ENCODE measurements at regions not wholly inside any gene's neighbourhood (a gene's known extent, or its start where the extent isn't known, plus 50 kb on each side); places are given as distances from the start of the nearest gene placed in this dataset.

GRCh38 chr12:107571492-107571891, 114.1 kb upstream of the PWP1 start:
- no peak for DNase-seq (ENCODE audit: low read depth in 4 of 6, low spot score in 6 of 6)
- H3K27me3 ChIP-seq (ENCODE audit: control insufficient read depth, insufficient read depth, low read length): no peaks in the 10 kb centered on the region
- H3K4me1 ChIP-seq (ENCODE audit: control insufficient read depth, insufficient read depth, low read length): no peaks in the 10 kb centered on the region
- no peaks in the 10 kb centered on the region for H3K36me3 ChIP-seq (ENCODE audit: control insufficient read depth, insufficient read depth, low read length)
- peaks cover 3% of the 10 kb centered on the region for H3K9me3 ChIP-seq (ENCODE audit: control insufficient read depth, insufficient read depth, low read length)
- WGBS (ENCODE audit: insufficient coverage): 90% methylated on average over 7 of the region's 7 CpGs
- no peak overlapping the region for H3K27ac ChIP-seq (ENCODE audit: low read depth, low read length)
- H3K4me3 ChIP-seq (ENCODE audit: low read depth, low read length): no peak overlapping the region

- peak in 1 of 6 donors; percentile 45 for DNase-seq (ENCODE audit: low read depth in 4 of 6, low spot score in 6 of 6)
- no peaks in the 10 kb centered on the region for H3K36me3 ChIP-seq (ENCODE audit: control insufficient read depth, insufficient read depth, low read length)
- peaks cover 3% of the 10 kb centered on the region for H3K4me1 ChIP-seq (ENCODE audit: control insufficient read depth, insufficient read depth, low read length)
- H3K4me3 ChIP-seq (ENCODE audit: low read depth, low read length): no peak overlapping the region
- peaks cover 2% of the 10 kb centered on the region for H3K9me3 ChIP-seq (ENCODE audit: control insufficient read depth, insufficient read depth, low read length)
- H3K27me3 ChIP-seq (ENCODE audit: control insufficient read depth, insufficient read depth, low read length): peaks cover 1% of the 10 kb centered on the region
- H3K27ac ChIP-seq (ENCODE audit: low read depth, low read length): no peak overlapping the region
- 58% methylated on average over 3 of the region's 4 CpGs for WGBS (ENCODE audit: insufficient coverage)
Measured at GRCh38 chr12:107574691-107575090, 110.9 kb upstream of the PWP1 start.

- WGBS (ENCODE audit: insufficient coverage): 12% methylated on average over 66 of the region's 66 CpGs
- H3K4me1 ChIP-seq (ENCODE audit: control insufficient read depth, insufficient read depth, low read length): peaks cover 32% of the 10 kb centered on the region
- H3K36me3 ChIP-seq (ENCODE audit: control insufficient read depth, insufficient read depth, low read length): no peaks in the 10 kb centered on the region
- peaks cover 33% of the 10 kb centered on the region for H3K27me3 ChIP-seq (ENCODE audit: control insufficient read depth, insufficient read depth, low read length)
- peak in 1 of 6 donors; percentile 64 for DNase-seq (ENCODE audit: low read depth in 4 of 6, low spot score in 6 of 6)
- H3K27ac ChIP-seq (ENCODE audit: low read depth, low read length): no peak overlapping the region
- H3K9me3 ChIP-seq (ENCODE audit: control insufficient read depth, insufficient read depth, low read length): no peaks in the 10 kb centered on the region
- no peak overlapping the region for H3K4me3 ChIP-seq (ENCODE audit: low read depth, low read length)
Measured at GRCh38 chr12:107580750-107581618, 104.6 kb upstream of the PWP1 start.

DNA sequence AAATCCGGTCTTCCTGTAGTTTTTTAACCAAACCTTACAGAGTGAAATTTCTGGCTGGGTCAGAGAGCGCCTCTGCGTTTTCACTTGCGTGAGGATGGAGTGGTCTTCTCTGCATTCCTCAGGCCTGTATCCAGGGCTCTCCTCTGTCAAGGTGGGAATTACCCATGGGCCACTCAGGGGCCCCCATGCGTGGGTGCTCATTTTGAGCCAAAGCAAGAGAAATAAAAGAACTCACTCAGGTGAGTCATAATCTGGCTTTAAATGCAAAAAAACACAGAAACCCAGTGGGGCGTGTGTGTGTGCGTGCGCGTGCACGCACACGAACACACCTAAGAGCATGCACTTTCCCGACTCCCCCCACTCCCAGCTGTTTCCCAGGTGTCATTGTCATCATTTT, 104.0 kb upstream of the PWP1 start:
- 85% methylated on average over 8 of the region's 12 CpGs for WGBS (ENCODE audit: insufficient coverage)
- Histone ChIP-seq H3K9me3 (ENCODE audit: control insufficient read depth, insufficient read depth, low read length) (no peaks in the 10 kb centered on the region), H3K36me3 (ENCODE audit: control insufficient read depth, insufficient read depth, low read length) (no peaks in the 10 kb centered on the region), H3K4me3 (ENCODE audit: low read depth, low read length) (no peak overlapping the region), H3K27ac (ENCODE audit: low read depth, low read length) (no peak overlapping the region), H3K4me1 (ENCODE audit: control insufficient read depth, insufficient read depth, low read length) (peaks cover 35% of the 10 kb centered on the region), H3K27me3 (ENCODE audit: control insufficient read depth, insufficient read depth, low read length) (peaks cover 33% of the 10 kb centered on the region)
- DNase-seq (ENCODE audit: low read depth in 4 of 6, low spot score in 6 of 6): no peak

DNA sequence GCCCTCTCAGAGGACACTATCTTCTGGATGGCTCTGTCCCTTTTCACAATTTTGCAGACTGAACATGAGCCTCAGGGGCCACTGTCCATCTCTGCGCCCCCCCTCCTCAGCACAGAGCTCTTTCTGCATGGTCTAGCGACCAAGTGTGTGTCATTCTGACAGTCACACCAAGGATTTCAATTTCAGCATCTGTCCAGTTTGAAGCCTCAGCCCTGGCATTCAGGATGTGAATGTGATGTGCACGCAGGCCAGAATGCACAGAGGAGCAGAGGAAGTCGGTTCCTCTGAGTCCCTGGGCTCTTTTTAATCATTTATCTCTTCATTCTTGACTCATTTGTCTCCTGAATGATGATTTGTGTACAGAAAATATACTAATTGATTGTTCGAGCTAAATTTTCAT, 102.0 kb upstream of the PWP1 start:
- Histone ChIP-seq H3K36me3 (ENCODE audit: control insufficient read depth, insufficient read depth, low read length) (no peaks in the 10 kb centered on the region), H3K4me1 (ENCODE audit: control insufficient read depth, insufficient read depth, low read length) (peaks cover 35% of the 10 kb centered on the region), H3K27me3 (ENCODE audit: control insufficient read depth, insufficient read depth, low read length) (peaks cover 33% of the 10 kb centered on the region), H3K4me3 (ENCODE audit: low read depth, low read length) (no peak overlapping the region), H3K9me3 (ENCODE audit: control insufficient read depth, insufficient read depth, low read length) (no peaks in the 10 kb centered on the region), H3K27ac (ENCODE audit: low read depth, low read length) (no peak overlapping the region)
- DNase-seq (ENCODE audit: low read depth in 4 of 6, low spot score in 6 of 6): no peak
- WGBS (ENCODE audit: insufficient coverage): 76% methylated on average over 2 of the region's 5 CpGs

DNA sequence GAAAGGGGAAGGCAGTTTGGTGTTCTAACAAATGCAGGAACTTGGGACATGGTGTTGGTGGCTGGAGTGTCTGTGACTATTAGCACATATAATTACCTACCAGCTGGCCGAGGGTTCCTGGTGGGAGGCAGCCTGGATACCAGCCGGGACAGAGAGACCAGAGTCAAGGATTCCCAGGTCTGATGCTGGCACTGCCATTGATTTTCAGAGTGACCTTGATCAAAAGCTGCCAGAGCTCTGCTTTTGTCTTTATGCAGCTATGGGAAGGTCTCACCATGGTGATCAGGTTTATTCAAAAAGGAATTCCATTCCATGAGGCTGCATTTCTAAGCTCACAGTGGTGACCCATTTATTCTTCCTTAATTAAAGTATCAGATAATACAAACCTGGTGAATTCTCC, 101.0 kb upstream of the PWP1 start:
- no peaks in the 10 kb centered on the region for H3K36me3 ChIP-seq (ENCODE audit: control insufficient read depth, insufficient read depth, low read length)
- peaks cover 33% of the 10 kb centered on the region for H3K27me3 ChIP-seq (ENCODE audit: control insufficient read depth, insufficient read depth, low read length)
- H3K4me3 ChIP-seq (ENCODE audit: low read depth, low read length): no peak overlapping the region
- no peaks in the 10 kb centered on the region for H3K9me3 ChIP-seq (ENCODE audit: control insufficient read depth, insufficient read depth, low read length)
- 30% methylated on average over 2 of the region's 2 CpGs for WGBS (ENCODE audit: insufficient coverage)
- peaks cover 32% of the 10 kb centered on the region for H3K4me1 ChIP-seq (ENCODE audit: control insufficient read depth, insufficient read depth, low read length)
- DNase-seq (ENCODE audit: low read depth in 4 of 6, low spot score in 6 of 6): peak in 3 of 6 donors; percentile 38 to 71 (median 63)
- no peak overlapping the region for H3K27ac ChIP-seq (ENCODE audit: low read depth, low read length)

DNA sequence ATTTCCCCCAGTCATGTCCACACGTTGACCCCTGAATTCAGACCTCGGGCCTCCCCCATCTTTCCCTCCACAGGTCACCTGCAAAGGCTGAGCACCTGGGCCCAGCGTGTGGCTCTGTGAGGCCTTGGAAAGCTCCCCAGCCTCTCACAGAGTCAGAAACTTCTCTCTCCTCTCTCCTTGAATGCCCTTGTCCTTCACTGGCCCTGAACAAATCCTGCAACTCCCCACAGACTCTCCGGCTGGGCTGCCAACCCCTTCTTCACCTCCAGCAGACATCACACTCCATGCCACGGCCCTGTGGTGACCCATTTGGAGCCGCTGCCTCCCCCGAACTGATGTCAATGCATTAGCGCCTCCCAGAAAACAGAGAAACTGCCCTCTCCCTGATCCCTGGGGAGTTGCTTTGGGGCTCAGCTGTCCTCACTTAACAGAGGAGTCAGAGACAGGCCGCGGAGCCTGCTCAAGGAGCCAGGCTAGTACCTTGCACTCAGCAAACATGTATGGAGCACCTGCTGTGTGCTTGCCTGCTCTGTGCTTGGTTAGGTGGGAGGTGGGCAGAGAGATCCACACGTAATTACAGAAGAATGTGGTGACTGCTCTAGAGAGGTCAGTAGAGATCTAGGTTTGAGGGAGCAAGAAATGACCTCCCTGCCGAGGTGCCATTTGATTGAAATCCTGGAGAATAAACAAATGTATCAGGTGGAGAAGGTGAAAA, 99.2 kb upstream of the PWP1 start:
- Histone ChIP-seq H3K27ac (ENCODE audit: low read depth, low read length) (no peak overlapping the region), H3K4me3 (ENCODE audit: low read depth, low read length) (no peak overlapping the region), H3K4me1 (ENCODE audit: control insufficient read depth, insufficient read depth, low read length) (peaks cover 20% of the 10 kb centered on the region), H3K27me3 (ENCODE audit: control insufficient read depth, insufficient read depth, low read length) (peaks cover 20% of the 10 kb centered on the region), H3K36me3 (ENCODE audit: control insufficient read depth, insufficient read depth, low read length) (no peaks in the 10 kb centered on the region), H3K9me3 (ENCODE audit: control insufficient read depth, insufficient read depth, low read length) (no peaks in the 10 kb centered on the region)
- WGBS (ENCODE audit: insufficient coverage): 85% methylated on average over 11 of the region's 12 CpGs
- no peak for DNase-seq (ENCODE audit: low read depth in 4 of 6, low spot score in 6 of 6)

- H3K9me3 ChIP-seq (ENCODE audit: control insufficient read depth, insufficient read depth, low read length): no peaks in the 10 kb centered on the region
- H3K4me1 ChIP-seq (ENCODE audit: control insufficient read depth, insufficient read depth, low read length): peaks cover 3% of the 10 kb centered on the region
- H3K27me3 ChIP-seq (ENCODE audit: control insufficient read depth, insufficient read depth, low read length): no peaks in the 10 kb centered on the region
- no peak overlapping the region for H3K4me3 ChIP-seq (ENCODE audit: low read depth, low read length)
- no peak overlapping the region for H3K27ac ChIP-seq (ENCODE audit: low read depth, low read length)
- peak in 1 of 6 donors; percentile 91 for DNase-seq (ENCODE audit: low read depth in 4 of 6, low spot score in 6 of 6)
- H3K36me3 ChIP-seq (ENCODE audit: control insufficient read depth, insufficient read depth, low read length): no peaks in the 10 kb centered on the region
- 83% methylated on average over 1 of the region's 3 CpGs for WGBS (ENCODE audit: insufficient coverage)
Measured at GRCh38 chr12:107590413-107590812, 95.2 kb upstream of the PWP1 start.

DNA sequence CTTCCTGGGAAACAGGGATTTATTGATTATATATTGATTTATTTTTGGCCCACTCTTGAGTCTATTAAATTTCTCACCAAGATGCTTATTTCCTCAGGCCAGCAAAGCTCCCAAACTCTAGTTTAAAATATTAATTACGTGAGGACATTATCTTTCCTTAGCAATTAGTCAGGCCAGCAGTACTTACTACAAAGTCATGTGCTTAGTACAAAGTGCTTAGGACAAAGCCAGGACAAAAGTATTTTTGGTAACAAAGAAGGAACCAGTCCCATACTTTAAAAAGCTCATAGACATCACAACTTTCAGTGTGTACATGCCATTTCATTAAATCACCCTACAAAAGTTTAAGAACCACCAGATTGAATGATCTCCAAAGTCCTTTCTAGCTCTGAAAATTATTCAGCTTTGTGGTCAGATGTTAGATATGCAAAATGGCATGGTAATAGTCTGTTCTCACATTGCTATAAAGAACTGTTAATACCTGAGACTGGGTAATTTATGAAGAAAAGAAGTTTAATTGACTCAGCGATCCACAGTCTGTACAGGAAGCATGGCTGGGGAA, 94.7 kb upstream of the PWP1 start:
- no peaks in the 10 kb centered on the region for H3K27me3 ChIP-seq (ENCODE audit: control insufficient read depth, insufficient read depth, low read length)
- no CpG with 5 or more reads among the region's 2 CpGs for WGBS (ENCODE audit: insufficient coverage)
- H3K27ac ChIP-seq (ENCODE audit: low read depth, low read length): no peak overlapping the region
- H3K9me3 ChIP-seq (ENCODE audit: control insufficient read depth, insufficient read depth, low read length): no peaks in the 10 kb centered on the region
- no peak for DNase-seq (ENCODE audit: low read depth in 4 of 6, low spot score in 6 of 6)
- H3K4me1 ChIP-seq (ENCODE audit: control insufficient read depth, insufficient read depth, low read length): peaks cover 3% of the 10 kb centered on the region
- no peaks in the 10 kb centered on the region for H3K36me3 ChIP-seq (ENCODE audit: control insufficient read depth, insufficient read depth, low read length)
- no peak overlapping the region for H3K4me3 ChIP-seq (ENCODE audit: low read depth, low read length)

All from spinal cord (tissue), 9 donors.